ENCODE measurements at regions not wholly inside any gene's neighbourhood (a gene's known extent, or its start where the extent isn't known, plus 50 kb on each side); places are given as distances from the start of the nearest gene placed in this dataset.

DNA sequence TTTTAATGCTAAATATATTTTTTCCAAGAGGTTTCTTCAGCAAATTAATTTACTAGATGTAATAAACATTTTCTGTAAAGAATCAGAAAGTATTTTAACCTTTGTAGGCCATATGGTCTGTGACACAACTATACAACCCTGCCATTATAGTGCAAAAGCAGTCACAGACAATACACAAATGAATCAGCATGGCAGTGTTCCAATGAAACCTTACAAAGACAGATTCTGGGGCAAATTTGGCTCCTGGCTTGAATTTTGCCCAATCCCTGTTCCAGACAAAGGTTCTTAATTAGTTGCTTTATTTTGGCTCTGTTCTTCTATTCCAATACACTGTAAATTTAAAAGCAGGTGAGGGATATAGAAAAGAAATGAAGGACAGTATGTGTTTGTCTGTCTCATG, 352.5 kb downstream of the C12orf50 start:
- Mint-ChIP-seq H3K4me1 (no peaks in the 10 kb centered on the region), H3K36me3 (ENCODE audit: low read depth) (no peaks in the 10 kb centered on the region), H3K27ac (no peak overlapping the region), H3K4me3 (no peak overlapping the region), H3K27me3 (no peaks in the 10 kb centered on the region), H3K9me3 (no peaks in the 10 kb centered on the region)
- CTCF ChIA-PET = no interaction called here
- no peak for DNase-seq
- POLR2A ChIA-PET = no interaction called here

DNA sequence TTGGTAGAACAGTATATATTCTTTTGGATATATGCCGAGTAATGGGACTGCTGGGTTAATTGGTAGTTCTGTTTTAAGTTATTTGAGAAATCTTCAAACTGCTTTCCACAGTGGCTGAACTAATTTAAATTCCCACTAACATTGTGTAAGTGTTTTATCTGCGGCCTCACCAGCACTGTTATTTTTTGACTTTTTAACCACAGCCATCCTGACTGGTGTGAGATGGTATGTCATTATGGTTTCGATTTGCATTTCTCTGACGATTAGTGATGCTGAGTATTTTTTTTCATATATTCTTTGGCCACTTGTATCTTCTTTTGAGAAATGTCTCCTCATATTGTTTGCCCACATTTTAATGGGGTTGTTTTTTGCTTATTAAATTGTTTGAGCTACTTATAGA, 357.4 kb downstream of the C12orf50 start:
- H3K4me3 Mint-ChIP-seq = no peak overlapping the region
- ChIA-PET POLR2A (no interaction called here), CTCF (no interaction called here)
- H3K36me3 Mint-ChIP-seq (ENCODE audit: low read depth) = no peaks in the 10 kb centered on the region
- H3K27ac Mint-ChIP-seq = no peak overlapping the region
- H3K27me3 Mint-ChIP-seq = no peaks in the 10 kb centered on the region
- peaks cover 2% of the 10 kb centered on the region for H3K9me3 Mint-ChIP-seq
- DNase-seq = no peak
- no peaks in the 10 kb centered on the region for H3K4me1 Mint-ChIP-seq

DNA sequence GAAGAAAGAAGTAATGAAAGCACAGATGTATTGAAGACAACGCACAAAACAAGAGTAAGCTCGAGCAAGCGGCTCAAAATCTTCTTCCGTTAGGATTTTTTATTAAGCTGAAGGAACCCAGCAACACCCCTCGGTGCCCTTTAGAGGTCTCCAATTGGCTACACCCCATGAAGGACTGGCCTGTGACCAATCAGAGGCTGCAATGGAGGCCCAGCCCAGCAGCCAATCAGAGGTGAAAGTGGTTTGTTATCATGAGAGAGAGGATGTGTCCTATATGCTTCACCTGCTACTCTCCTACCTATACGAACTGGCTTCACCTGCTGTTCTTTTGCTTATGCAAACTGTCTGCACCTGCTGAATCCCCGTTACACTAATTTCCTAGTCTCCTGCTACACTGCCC, 358.8 kb downstream of the C12orf50 start:
- Mint-ChIP-seq H3K9me3 (peaks cover 2% of the 10 kb centered on the region), H3K36me3 (ENCODE audit: low read depth) (no peaks in the 10 kb centered on the region), H3K4me3 (no peak overlapping the region), H3K27ac (no peak overlapping the region), H3K27me3 (no peaks in the 10 kb centered on the region), H3K4me1 (no peaks in the 10 kb centered on the region)
- CTCF ChIA-PET = no interaction called here
- POLR2A ChIA-PET = no interaction called here
- no peak for DNase-seq

DNA sequence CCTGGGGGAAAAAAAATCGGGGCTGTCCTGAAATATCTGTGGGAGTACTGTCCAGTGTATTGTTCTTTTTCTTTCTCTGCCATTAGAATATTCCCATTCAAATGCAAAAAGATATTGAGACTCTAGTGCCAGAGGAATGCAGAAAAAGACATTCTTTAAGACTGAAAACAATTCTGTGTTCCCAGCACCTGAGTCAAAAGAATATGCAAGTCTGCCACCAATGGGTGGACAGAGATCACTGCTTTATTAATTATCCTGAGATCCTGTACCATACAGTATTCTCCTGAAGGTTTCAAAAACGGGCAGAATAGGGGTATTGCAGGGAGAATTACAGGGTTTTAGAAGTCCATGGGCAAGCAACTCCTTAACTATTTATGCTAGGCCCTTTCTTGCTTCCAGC, 361.8 kb downstream of the C12orf50 start:
- Mint-ChIP-seq H3K27ac (no peak overlapping the region), H3K4me3 (no peak overlapping the region), H3K4me1 (no peaks in the 10 kb centered on the region), H3K9me3 (peaks cover 2% of the 10 kb centered on the region), H3K36me3 (ENCODE audit: low read depth) (no peaks in the 10 kb centered on the region), H3K27me3 (no peaks in the 10 kb centered on the region)
- ChIA-PET POLR2A (no interaction called here), CTCF (no interaction called here)
- DNase-seq = no peak

DNA sequence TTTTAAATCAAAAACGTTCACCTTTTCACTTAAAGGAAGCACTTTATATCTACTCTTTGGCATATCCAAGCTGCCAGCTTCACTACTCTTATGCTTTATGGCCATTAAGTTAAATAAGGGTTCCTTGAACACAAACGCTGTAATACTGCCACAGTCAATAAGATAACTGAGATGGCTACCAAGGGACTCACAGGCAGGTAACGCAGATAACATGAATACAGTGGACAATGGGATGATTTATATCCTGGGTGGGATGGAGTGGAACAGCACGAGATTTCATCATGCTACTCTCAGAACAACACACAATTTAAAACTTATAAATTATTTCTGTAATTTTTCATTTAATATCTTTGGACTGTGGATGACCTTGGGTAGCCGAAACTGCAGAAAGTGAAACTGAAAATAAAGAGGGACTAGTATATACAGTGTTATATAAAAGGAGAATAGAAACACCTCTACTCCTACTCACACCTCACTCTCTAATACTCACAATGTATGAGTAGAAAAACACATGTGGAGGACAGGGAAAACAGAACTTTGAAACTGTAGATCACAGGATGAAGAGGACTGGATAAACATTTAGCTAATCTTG, 367.3 kb downstream of the C12orf50 start:
- DNase-seq = no peak
- H3K27ac Mint-ChIP-seq = no peak overlapping the region
- CTCF ChIA-PET = no interaction called here
- H3K4me1 Mint-ChIP-seq = peaks cover 1% of the 10 kb centered on the region
- H3K36me3 Mint-ChIP-seq (ENCODE audit: low read depth) = no peaks in the 10 kb centered on the region
- POLR2A ChIA-PET = no interaction called here
- H3K9me3 Mint-ChIP-seq = no peaks in the 10 kb centered on the region
- no peaks in the 10 kb centered on the region for H3K27me3 Mint-ChIP-seq
- H3K4me3 Mint-ChIP-seq = peak overlapping the region; percentile 26

DNA sequence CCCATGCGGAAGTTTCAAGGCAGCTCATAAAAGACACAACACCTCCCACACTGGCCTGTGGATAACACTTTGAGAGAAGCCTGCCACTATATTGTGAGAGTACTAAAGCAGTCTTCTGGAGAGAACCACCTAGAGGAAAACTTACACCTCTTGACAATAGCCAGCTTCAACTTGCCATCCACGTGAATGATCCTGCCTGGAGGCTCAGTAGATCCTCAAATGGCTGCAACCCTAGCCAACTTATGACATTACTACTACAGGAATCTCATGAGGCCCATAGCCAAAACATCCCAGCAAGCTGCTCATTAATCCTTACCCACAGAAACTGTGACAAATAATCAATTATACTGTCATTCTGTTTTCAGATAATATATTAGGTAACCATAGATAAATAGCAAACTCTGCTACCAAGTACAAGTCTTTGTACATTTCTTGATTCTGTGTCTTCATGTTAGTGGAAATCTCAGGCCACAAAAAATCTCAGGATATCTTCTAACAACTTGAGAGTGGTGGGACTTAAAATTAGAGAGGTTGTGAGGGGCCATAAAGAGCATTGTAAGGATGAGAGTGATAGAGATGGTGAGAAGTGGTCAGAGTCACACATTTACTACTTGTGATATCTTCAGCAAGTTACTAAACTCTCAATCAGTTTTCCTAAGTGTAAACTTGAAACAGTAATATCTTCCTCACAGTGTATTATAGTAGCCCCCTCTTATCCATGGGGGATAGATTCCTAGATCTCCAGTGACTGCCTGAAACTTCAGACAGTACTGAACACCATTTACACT, 368.0 kb downstream of the C12orf50 start:
- POLR2A ChIA-PET = no interaction called here
- no peak for DNase-seq
- no peaks in the 10 kb centered on the region for H3K9me3 Mint-ChIP-seq
- no peak overlapping the region for H3K4me3 Mint-ChIP-seq
- H3K27me3 Mint-ChIP-seq = no peaks in the 10 kb centered on the region
- no peaks in the 10 kb centered on the region for H3K36me3 Mint-ChIP-seq (ENCODE audit: low read depth)
- peaks cover 1% of the 10 kb centered on the region for H3K4me1 Mint-ChIP-seq
- CTCF ChIA-PET = no interaction called here
- no peak overlapping the region for H3K27ac Mint-ChIP-seq

DNA sequence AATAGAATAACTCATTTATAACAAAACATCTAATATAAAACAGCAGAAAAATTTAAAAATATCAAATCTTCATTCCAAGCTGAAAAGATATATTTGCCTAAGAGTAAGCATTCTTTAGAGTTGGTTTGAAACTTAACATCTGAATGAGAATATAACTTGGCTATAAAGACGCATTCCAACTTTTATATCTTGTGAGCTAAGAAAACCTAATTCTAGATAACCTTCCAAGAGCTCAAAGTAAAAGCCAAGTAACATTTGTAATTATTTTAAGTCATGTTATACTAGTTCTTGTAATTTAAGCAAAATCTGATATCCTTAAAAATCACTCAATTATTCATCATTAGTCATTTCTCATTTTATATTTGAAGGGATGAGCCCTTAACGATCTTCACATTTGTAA, 368.9 kb downstream of the C12orf50 start:
- H3K36me3 Mint-ChIP-seq (ENCODE audit: low read depth) = no peaks in the 10 kb centered on the region
- POLR2A ChIA-PET = no interaction called here

DNA sequence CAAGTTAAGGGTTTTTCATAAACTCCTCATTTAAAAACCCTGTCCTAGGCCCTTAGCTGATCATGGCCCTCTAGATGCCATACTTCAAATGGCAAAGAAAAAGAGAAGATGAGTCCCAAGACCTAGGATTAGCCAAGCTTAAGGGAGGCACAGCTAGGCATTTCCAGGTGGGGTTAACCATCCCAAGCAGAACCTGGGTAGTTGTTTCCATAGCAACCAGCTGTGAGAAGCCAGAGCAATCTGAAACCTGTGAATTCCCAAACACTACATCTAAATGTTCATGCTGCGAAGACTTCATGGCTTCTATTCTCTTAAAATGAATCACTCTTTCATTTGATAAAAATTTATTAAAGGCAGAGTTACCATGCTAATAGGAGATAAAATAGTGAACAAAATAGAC, 372.9 kb downstream of the C12orf50 start:
- H3K9me3 Mint-ChIP-seq = no peaks in the 10 kb centered on the region
- H3K27ac Mint-ChIP-seq = no peak overlapping the region
- DNase-seq = no peak
- POLR2A ChIA-PET = no interaction called here
- H3K4me1 Mint-ChIP-seq = no peaks in the 10 kb centered on the region
- CTCF ChIA-PET = no interaction called here
- no peaks in the 10 kb centered on the region for H3K36me3 Mint-ChIP-seq (ENCODE audit: low read depth)
- H3K4me3 Mint-ChIP-seq = no peak overlapping the region
- no peaks in the 10 kb centered on the region for H3K27me3 Mint-ChIP-seq

More for the DNA sequence above, 368.9 kb downstream of the C12orf50 start:
- H3K27ac Mint-ChIP-seq = no peak overlapping the region
- CTCF ChIA-PET = no interaction called here
- no peak overlapping the region for H3K4me3 Mint-ChIP-seq
- peaks cover 1% of the 10 kb centered on the region for H3K4me1 Mint-ChIP-seq
- H3K27me3 Mint-ChIP-seq = no peaks in the 10 kb centered on the region
- H3K9me3 Mint-ChIP-seq = no peaks in the 10 kb centered on the region
- no peak for DNase-seq

DNA sequence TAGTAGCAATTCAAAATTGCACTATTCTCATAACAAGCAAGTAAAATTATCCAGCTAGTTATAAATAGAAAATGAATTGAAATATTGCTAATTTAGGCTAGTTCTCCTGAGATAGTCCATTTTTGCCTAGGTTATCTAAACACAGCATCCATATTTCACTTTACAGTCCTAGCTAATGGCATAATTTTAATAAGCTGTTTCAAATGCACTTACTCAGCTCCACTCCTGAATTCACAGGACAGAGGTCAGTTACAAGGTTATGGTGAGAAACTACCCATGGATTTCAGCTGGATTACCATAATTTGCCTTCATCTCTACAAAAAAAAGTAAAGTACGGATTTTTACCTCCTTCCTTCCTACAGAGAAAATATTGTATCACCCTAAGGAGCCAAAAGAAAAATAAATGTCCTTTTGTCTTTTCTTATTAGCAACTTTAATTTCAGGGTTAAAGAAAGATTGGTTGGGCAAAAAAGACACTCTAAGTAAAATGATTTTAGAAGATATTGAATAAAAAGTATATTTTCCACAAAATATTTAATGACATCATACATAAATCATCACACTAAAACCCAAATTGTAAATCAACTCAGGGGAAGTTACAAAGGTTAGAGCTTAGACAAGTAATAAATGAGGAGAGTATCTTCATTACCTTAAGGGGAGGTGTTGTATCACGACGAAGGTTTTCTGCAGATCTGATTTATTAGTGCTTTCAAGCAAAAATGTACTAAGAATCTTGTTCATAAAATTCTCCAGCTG, 377.4 kb downstream of the C12orf50 start:
- Mint-ChIP-seq H3K9me3 (no peaks in the 10 kb centered on the region), H3K36me3 (ENCODE audit: low read depth) (no peaks in the 10 kb centered on the region), H3K4me3 (no peak overlapping the region), H3K4me1 (no peaks in the 10 kb centered on the region), H3K27ac (no peak overlapping the region), H3K27me3 (no peaks in the 10 kb centered on the region)
- CTCF ChIA-PET = no interaction called here
- no peak for DNase-seq
- POLR2A ChIA-PET = no interaction called here

DNA sequence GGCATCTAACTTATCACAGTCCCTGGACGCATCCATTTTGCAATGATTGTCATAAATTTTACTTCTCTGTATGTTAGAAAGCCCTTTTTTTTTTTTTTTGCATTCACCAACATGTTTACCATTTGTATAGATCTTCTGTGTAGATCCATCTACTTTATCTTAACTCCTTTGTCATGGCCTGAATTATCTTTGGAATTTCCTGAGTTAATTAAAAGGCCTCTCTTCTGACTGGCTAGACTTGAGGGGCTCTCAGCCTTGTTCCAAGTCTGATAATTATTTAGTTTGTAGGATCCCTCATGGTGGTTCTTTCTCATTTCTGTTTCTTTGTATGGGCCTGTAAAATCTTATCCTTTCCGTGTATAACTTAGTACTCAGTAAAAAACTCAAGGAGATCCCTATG, 387.0 kb downstream of the C12orf50 start:
- no peak overlapping the region for H3K4me3 Mint-ChIP-seq
- H3K36me3 Mint-ChIP-seq (ENCODE audit: low read depth) = no peaks in the 10 kb centered on the region
- no peaks in the 10 kb centered on the region for H3K27me3 Mint-ChIP-seq
- POLR2A ChIA-PET = no interaction called here
- no peaks in the 10 kb centered on the region for H3K9me3 Mint-ChIP-seq
- no peaks in the 10 kb centered on the region for H3K4me1 Mint-ChIP-seq
- H3K27ac Mint-ChIP-seq = no peak overlapping the region
- DNase-seq = no peak
- CTCF ChIA-PET = no interaction called here

DNA sequence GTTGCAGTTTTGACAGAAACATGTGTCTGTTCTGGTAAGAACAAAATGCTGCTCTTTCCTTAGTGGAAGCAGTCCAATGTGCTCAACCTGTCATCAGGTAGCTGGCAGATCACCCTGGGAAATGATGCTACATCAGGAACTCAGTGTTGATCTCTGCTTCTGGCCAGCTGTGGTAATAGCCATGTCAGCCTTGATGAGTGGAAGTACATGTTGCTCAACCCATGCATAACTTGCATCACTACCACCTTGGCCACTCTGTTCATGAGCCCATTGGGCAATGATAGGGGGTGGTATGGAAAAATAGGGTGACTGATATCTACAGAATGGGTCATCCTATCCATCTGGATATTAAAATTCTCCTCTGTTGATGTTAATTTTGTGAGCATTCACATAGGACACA, 411.0 kb downstream of the C12orf50 start:
- H3K4me1 Mint-ChIP-seq = no peaks in the 10 kb centered on the region
- CTCF ChIA-PET = no interaction called here
- no peaks in the 10 kb centered on the region for H3K36me3 Mint-ChIP-seq (ENCODE audit: low read depth)
- no peak overlapping the region for H3K27ac Mint-ChIP-seq
- POLR2A ChIA-PET = no interaction called here
- H3K27me3 Mint-ChIP-seq = no peaks in the 10 kb centered on the region
- no peaks in the 10 kb centered on the region for H3K9me3 Mint-ChIP-seq
- DNase-seq = no peak
- H3K4me3 Mint-ChIP-seq = no peak overlapping the region

DNA sequence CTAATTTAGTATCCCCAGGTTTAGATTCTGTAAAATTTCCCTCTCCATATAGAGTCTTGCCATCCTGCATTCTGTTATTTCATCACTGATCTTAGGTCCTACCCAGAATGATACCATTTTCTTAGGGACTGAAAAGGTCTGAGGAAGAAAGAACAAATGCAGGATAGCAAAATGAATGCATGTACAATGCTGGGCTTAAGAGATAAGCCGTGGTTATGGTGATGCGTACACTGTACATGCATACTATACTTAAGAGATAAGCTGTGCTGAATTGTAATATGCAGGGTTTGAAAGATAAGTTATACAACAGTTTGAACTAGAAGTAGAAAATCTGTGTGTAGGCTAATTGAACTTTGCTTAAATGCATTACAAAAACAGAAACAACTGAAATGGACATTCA, 416.2 kb downstream of the C12orf50 start:
- ChIA-PET POLR2A (no interaction called here), CTCF (no interaction called here)
- Mint-ChIP-seq H3K27ac (no peak overlapping the region), H3K9me3 (no peaks in the 10 kb centered on the region), H3K4me3 (no peak overlapping the region), H3K27me3 (no peaks in the 10 kb centered on the region), H3K36me3 (ENCODE audit: low read depth) (no peaks in the 10 kb centered on the region), H3K4me1 (no peaks in the 10 kb centered on the region)
- no peak for DNase-seq

DNA sequence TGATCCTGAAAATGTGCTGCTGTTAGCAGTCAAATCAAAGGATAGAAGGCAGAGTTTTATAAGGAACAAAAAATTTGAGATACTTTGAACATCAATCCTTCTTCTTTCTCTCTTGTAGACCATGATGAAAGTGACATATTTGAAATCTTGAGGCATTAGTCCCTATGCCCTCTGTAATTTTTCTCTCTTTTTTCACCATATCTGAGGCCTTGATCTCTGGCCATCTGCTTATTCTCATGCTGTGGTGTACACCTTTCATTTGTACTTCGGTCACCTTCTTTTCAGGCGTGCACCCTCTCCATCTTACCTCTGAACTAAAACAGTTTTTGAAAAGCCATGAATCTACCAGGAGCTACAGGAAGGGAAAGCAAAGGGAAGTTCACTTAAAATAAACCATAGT, 420.9 kb downstream of the C12orf50 start:
- H3K36me3 Mint-ChIP-seq (ENCODE audit: low read depth) = no peaks in the 10 kb centered on the region
- H3K4me1 Mint-ChIP-seq = no peaks in the 10 kb centered on the region
- H3K27ac Mint-ChIP-seq = no peak overlapping the region
- CTCF ChIA-PET = no interaction called here
- POLR2A ChIA-PET = no interaction called here
- H3K4me3 Mint-ChIP-seq = no peak overlapping the region
- no peaks in the 10 kb centered on the region for H3K9me3 Mint-ChIP-seq
- no peak for DNase-seq
- H3K27me3 Mint-ChIP-seq = no peaks in the 10 kb centered on the region

DNA sequence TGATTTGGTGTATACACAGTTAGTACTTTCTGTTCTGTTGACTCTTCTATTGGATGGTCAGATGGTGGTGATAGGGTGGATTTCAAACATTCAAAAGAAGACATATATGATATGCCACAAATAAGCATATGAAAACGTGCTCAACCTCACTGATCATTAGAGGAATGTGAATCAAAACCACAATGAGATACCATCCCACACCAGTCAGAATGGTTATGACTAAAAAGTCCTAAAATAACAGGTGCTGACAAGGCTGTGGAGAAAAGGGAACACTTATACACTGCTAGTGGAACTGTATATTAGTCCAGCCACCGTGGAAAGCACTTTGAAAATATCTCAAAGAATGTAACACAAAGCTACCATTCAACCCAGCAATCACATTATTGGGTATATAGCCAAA, 425.5 kb downstream of the C12orf50 start:
- H3K27ac Mint-ChIP-seq = no peak overlapping the region
- no peaks in the 10 kb centered on the region for H3K4me1 Mint-ChIP-seq
- no peak overlapping the region for H3K4me3 Mint-ChIP-seq
- CTCF ChIA-PET = no interaction called here
- H3K27me3 Mint-ChIP-seq = no peaks in the 10 kb centered on the region
- H3K36me3 Mint-ChIP-seq (ENCODE audit: low read depth) = no peaks in the 10 kb centered on the region
- DNase-seq = no peak
- no peaks in the 10 kb centered on the region for H3K9me3 Mint-ChIP-seq
- POLR2A ChIA-PET = no interaction called here
